ENCODE measurements at regions not wholly inside any gene's neighbourhood (a gene's known extent, or its start where the extent isn't known, plus 50 kb on each side); places are given as distances from the start of the nearest gene placed in this dataset.

DNA sequence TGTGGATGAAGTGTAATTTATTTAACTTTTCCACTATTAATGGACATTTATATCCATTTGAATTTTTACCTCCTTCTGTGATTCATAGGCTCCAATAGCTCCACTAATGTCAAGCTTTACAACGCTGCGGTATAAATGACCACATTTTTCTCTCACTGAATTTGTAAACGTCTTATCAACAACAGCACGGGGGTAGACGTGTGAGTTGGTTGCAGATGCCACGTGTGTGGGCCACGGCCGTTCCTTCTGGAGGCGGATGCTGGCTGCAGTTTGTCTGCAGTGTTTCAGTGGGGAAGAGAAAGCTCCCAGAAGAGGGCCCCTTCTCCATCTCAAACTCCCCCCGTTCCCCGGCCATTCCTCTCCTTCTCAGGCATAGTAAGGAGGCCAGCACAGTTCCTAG, 68.2 kb upstream of the XYLT1 start (continued):
- TF ChIP-seq ZNF311 (tag by site-specific recombination; IDR thresholded peaks at IDR 0.05; ENCODE audit: borderline replicate concordance) (no peak), ZNF426 (tag by site-specific recombination; IDR thresholded peaks at IDR 0.05) (no peak), MYNN (tag by site-specific recombination; IDR thresholded peaks at IDR 0.05; ENCODE audit: borderline replicate concordance) (no peak), ZXDB (tag by site-specific recombination; IDR thresholded peaks at IDR 0.05) (no peak), ZNF24 (tag by site-specific recombination; IDR thresholded peaks at IDR 0.05) (no peak), ZNF114 (tag by site-specific recombination; IDR thresholded peaks at IDR 0.05) (no peak), ZNF274 (IDR thresholded peaks at IDR 0.05; ENCODE audit: low read length) (no peak), ZNF274 (tag by site-specific recombination; IDR thresholded peaks at IDR 0.05; ENCODE audit: borderline replicate concordance) (no peak)

DNA sequence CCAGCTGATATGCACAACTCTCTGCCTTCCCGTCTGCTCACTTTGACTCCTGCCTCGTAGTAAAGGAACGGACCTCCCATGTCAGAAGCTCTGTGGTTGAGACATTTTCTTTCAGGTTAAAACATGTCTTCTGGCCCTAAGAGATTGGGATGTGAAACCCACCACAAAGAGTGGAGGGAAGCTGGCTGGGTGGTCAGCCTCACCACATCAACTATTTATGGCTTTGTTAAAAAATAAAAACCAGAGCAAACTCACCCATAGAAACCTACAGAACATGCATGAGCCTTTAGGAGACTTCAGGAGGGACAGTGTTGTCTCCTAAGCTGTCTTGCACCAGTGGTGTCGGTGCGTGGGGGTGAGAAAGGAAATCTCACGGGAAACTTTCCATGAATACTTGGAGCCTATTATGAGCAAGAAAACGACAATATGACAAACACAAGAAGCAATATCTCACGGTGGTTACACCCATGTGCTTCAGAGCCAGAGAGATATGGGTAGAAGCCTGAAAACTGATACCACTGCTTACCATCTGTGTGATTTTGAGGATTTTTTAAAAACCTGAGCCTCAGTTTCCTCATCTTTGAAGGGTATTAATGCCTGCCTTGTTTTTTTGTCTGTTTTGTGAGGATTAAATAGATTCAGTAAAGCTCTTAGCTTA, 61.7 kb upstream of the XYLT1 start:
- ChIA-PET POLR2A (no interaction called here), CTCF (interaction anchor here (0.6 kb wide), 1 partner anchor 23 kb away, joined by 3 read pairs; no protein-coding TSS in a partner anchor)
- Histone ChIP-seq H3K27ac (ENCODE audit: extremely low read depth, low read depth, low read length) (no peak overlapping the region), H3K9me3 (ENCODE audit: control insufficient read depth, insufficient read depth, low read depth, low read length) (no peaks in the 10 kb centered on the region), H3K36me3 (ENCODE audit: control insufficient read depth in 2 of 2, insufficient read depth in 1 of 2, low read length in 2 of 2) (no peaks in the 10 kb centered on the region), H3K4me1 (ENCODE audit: control insufficient read depth, insufficient read depth, low read length) (no peaks in the 10 kb centered on the region), H3K4me3 (ENCODE audit: low read depth, low read length) (no peak overlapping the region)
- TF ChIP-seq ZNF670 (tag by site-specific recombination; IDR thresholded peaks at IDR 0.05; ENCODE audit: low read depth) = no peak
- TF ChIP-seq SP7 (tag by site-specific recombination; IDR thresholded peaks at IDR 0.05) = no peak
- TF ChIP-seq, protein P1, sequence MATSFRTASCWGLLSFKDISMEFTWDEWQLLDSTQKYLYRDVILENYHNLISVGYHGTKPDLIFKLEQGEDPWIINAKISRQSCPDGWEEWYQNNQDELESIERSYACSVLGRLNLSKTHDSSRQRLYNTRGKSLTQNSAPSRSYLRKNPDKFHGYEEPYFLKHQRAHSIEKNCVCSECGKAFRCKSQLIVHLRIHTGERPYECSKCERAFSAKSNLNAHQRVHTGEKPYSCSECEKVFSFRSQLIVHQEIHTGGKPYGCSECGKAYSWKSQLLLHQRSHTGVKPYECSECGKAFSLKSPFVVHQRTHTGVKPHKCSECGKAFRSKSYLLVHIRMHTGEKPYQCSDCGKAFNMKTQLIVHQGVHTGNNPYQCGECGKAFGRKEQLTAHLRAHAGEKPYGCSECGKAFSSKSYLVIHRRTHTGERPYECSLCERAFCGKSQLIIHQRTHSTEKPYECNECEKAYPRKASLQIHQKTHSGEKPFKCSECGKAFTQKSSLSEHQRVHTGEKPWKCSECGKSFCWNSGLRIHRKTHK (tag by site-specific recombination; IDR thresholded peaks at IDR 0.05) = no peak
- TF ChIP-seq, protein P2, sequence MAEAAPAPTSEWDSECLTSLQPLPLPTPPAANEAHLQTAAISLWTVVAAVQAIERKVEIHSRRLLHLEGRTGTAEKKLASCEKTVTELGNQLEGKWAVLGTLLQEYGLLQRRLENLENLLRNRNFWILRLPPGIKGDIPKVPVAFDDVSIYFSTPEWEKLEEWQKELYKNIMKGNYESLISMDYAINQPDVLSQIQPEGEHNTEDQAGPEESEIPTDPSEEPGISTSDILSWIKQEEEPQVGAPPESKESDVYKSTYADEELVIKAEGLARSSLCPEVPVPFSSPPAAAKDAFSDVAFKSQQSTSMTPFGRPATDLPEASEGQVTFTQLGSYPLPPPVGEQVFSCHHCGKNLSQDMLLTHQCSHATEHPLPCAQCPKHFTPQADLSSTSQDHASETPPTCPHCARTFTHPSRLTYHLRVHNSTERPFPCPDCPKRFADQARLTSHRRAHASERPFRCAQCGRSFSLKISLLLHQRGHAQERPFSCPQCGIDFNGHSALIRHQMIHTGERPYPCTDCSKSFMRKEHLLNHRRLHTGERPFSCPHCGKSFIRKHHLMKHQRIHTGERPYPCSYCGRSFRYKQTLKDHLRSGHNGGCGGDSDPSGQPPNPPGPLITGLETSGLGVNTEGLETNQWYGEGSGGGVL (tag by site-specific recombination; IDR thresholded peaks at IDR 0.05) = no peak
- TF ChIP-seq, protein P3, sequence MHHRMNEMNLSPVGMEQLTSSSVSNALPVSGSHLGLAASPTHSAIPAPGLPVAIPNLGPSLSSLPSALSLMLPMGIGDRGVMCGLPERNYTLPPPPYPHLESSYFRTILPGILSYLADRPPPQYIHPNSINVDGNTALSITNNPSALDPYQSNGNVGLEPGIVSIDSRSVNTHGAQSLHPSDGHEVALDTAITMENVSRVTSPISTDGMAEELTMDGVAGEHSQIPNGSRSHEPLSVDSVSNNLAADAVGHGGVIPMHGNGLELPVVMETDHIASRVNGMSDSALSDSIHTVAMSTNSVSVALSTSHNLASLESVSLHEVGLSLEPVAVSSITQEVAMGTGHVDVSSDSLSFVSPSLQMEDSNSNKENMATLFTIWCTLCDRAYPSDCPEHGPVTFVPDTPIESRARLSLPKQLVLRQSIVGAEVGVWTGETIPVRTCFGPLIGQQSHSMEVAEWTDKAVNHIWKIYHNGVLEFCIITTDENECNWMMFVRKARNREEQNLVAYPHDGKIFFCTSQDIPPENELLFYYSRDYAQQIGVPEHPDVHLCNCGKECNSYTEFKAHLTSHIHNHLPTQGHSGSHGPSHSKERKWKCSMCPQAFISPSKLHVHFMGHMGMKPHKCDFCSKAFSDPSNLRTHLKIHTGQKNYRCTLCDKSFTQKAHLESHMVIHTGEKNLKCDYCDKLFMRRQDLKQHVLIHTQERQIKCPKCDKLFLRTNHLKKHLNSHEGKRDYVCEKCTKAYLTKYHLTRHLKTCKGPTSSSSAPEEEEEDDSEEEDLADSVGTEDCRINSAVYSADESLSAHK (tag by site-specific recombination; IDR thresholded peaks at IDR 0.05) = no peak
- no peak for TF ChIP-seq ZNF600 (tag by site-specific recombination; IDR thresholded peaks at IDR 0.05)

DNA sequence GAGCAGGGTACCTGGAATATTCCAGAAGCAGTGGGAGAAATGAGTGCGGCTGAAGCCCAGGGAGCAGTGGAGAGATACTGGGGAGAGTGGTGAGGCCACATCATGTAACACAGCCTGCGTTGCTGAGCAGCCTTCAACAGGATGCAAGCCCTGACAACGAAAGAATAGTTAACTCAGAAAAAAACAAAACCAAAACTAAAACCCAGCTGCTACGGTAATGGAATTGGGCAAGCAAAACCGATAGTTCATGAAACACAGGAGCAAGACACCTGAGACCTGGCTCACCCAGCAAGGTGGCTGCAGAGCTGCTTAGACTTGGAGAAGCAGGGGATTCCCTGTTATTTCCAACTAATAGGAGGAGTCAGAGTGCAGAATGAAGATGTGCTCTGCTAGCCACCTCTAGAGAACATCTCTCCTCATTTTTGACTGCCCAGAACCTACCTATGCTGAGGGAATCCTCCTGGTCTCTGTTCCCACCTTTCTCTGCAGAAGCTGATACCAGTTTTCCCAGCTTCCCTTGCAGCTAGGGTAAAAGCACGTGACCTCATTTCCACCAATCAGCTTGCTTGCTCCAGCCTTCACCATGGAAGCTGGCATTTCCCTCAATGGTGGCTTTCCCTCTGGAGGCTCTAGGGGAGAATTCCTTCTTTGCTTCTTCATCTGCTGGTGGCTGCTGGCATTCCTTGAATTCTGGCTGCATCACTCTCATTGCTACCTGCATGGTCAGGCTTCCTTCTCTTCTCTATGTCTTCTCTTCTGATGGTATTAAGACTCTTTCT, 59.4 kb upstream of the XYLT1 start:
- POLR2A ChIA-PET = no interaction called here
- no peak overlapping the region for H3K4me3 ChIP-seq (ENCODE audit: low read depth, low read length)

More for the DNA sequence above, 59.4 kb upstream of the XYLT1 start:
- no peak for TF ChIP-seq ZNF169 (tag by site-specific recombination; IDR thresholded peaks at IDR 0.05)
- TF ChIP-seq YY2 (tag by site-specific recombination; IDR thresholded peaks at IDR 0.05) = no peak
- no peak for TF ChIP-seq ZNF132 (tag by site-specific recombination; IDR thresholded peaks at IDR 0.05; ENCODE audit: borderline replicate concordance)
- no peak for TF ChIP-seq ZNF302 (tag by site-specific recombination; IDR thresholded peaks at IDR 0.05; ENCODE audit: low read depth)
- no peak for TF ChIP-seq ZNF664 (tag by site-specific recombination; IDR thresholded peaks at IDR 0.05)
- no peaks in the 10 kb centered on the region for H3K9me3 ChIP-seq (ENCODE audit: control insufficient read depth, insufficient read depth, low read depth, low read length)
- no peaks in the 10 kb centered on the region for H3K4me1 ChIP-seq (ENCODE audit: control insufficient read depth, insufficient read depth, low read length)
- no peak overlapping the region for H3K27ac ChIP-seq (ENCODE audit: extremely low read depth, low read depth, low read length)
- H3K36me3 ChIP-seq (ENCODE audit: control insufficient read depth in 2 of 2, insufficient read depth in 1 of 2, low read length in 2 of 2) = no peaks in the 10 kb centered on the region
- CTCF ChIA-PET = interaction anchor here (0.6 kb wide), 1 partner anchor 26 kb away, joined by 3 read pairs; no protein-coding TSS in a partner anchor
